Cardiac muscle cell (in vitro differentiated cells and primary cell): ENCODE measurements at regions not wholly inside any gene's neighbourhood (a gene's known extent, or its start where the extent isn't known, plus 50 kb on each side); places are given as distances from the start of the nearest gene placed in this dataset.

Source experiments
- DNase-seq, 2 donors: peaks; one replicate each; pipeline versions ENCODE4 v3.0.0 to v3.0.0-alpha.2; 2010 to 2017; ENCODE audit warnings: low read depth in 1 of 2, low spot score in 1 of 2
- H3K27ac ChIP-seq: fragments of 200-600 bp; sonication (generic); 2 replicates; pipeline ENCODE4 v1.5.1; 2016
- H3K27me3 ChIP-seq: fragments of 200-600 bp; sonication (generic); 2 replicates; pipeline ENCODE4 v1.6.0; 2016; ENCODE audit warnings: control low read depth
- H3K36me3 ChIP-seq: fragments of 200-600 bp; sonication (generic); 2 replicates; pipeline ENCODE4 v1.5.1; 2016; ENCODE audit warnings: control low read depth
- H3K4me1 ChIP-seq: fragments of 200-600 bp; sonication (generic); 2 replicates; pipeline ENCODE4 v1.8.1; 2017; ENCODE audit warnings: low read depth, mild to moderate bottlenecking, mixed run types
- H3K4me3 ChIP-seq: fragments of 200-600 bp; sonication (generic); 2 replicates; pipeline ENCODE4 v1.5.1; 2016; ENCODE audit warnings: mild to moderate bottlenecking
- H3K9me3 ChIP-seq: fragments of 200-600 bp; sonication (generic); 2 replicates; pipeline ENCODE4 v1.5.1; 2017; ENCODE audit warnings: low read depth, mild to moderate bottlenecking, control low read depth
- TF ChIP-seq, protein P1 (sequence below): IDR thresholded peaks from 2 replicates; pipeline ENCODE4 v1.5.1; 2012; ENCODE audit warnings: low read depth, mild to moderate bottlenecking, low read length

DNA sequence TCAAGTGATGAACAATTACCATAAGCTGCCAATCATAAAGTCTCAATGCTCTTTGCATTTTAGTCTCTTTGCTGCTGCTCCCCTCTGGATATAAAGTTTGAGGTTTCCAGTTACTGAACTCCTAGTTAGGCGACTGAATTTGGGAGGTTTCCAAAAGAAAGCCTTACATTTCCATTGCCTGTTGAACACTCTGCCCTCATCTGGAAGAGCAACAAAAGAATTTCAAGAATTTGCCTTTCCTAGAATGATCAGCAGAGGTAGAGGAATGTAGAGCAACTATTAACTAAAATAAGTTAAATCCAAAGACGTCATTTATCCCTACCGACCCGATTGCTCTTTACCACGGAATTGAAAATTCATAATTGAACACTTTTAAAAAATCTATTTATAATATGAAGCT, 53.4 kb upstream of the PRICKLE2 start:
- DNase-seq: peak in 1 of 2 donors; percentile 53
- no peaks in the 10 kb centered on the region for H3K27me3 ChIP-seq
- no peak overlapping the region for H3K4me3 ChIP-seq
- H3K36me3 ChIP-seq: no peaks in the 10 kb centered on the region
- TF ChIP-seq, protein P1, sequence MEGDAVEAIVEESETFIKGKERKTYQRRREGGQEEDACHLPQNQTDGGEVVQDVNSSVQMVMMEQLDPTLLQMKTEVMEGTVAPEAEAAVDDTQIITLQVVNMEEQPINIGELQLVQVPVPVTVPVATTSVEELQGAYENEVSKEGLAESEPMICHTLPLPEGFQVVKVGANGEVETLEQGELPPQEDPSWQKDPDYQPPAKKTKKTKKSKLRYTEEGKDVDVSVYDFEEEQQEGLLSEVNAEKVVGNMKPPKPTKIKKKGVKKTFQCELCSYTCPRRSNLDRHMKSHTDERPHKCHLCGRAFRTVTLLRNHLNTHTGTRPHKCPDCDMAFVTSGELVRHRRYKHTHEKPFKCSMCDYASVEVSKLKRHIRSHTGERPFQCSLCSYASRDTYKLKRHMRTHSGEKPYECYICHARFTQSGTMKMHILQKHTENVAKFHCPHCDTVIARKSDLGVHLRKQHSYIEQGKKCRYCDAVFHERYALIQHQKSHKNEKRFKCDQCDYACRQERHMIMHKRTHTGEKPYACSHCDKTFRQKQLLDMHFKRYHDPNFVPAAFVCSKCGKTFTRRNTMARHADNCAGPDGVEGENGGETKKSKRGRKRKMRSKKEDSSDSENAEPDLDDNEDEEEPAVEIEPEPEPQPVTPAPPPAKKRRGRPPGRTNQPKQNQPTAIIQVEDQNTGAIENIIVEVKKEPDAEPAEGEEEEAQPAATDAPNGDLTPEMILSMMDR: no peak
- no peak overlapping the region for H3K27ac ChIP-seq
- H3K9me3 ChIP-seq: no peaks in the 10 kb centered on the region
- peaks cover 6% of the 10 kb centered on the region for H3K4me1 ChIP-seq

DNA sequence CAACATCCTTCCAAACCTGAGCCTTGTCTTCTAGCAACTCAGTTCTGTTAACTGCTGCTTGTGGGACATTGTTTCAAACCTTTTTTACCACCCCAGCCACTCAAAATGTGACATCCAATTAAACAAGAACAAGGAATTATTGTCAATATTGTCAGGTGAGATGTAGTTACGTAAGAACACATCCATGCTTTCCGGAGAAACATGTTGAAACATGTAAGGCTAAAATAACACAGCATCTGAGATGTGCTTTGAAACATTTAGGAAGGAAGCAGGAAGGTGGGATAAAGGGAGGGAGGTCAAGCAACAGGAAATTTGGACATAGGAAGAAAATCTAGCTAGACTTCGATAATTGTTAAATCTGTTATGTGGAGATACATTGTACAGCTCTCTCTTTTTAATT, 50.9 kb upstream of the PRICKLE2 start:
- no peaks in the 10 kb centered on the region for H3K36me3 ChIP-seq
- no peak overlapping the region for H3K27ac ChIP-seq
- no peaks in the 10 kb centered on the region for H3K27me3 ChIP-seq
- no peak for DNase-seq
- H3K9me3 ChIP-seq: no peaks in the 10 kb centered on the region
- no peak overlapping the region for H3K4me3 ChIP-seq
- H3K4me1 ChIP-seq: peaks cover 6% of the 10 kb centered on the region
- TF ChIP-seq, protein P1: no peak
